ENCODE measurements at regions not wholly inside any gene's neighbourhood (a gene's known extent, or its start where the extent isn't known, plus 50 kb on each side); places are given as distances from the start of the nearest gene placed in this dataset.

GRCh38 chr9:126270556-126270955 is 56.1 kb upstream of the MVB12B start:
- H3K27me3 ChIP-seq (ENCODE audit: insufficient read depth, poor library complexity, severe bottlenecking) = no peaks in the 10 kb centered on the region
- no peak for DNase-seq (ENCODE audit: low read depth in 1 of 2, low spot score in 1 of 2)
- H3K4me3 ChIP-seq (replicated peaks; ENCODE audit: insufficient read depth, low read length) = no peak overlapping the region
- TF ChIP-seq, protein P1, sequence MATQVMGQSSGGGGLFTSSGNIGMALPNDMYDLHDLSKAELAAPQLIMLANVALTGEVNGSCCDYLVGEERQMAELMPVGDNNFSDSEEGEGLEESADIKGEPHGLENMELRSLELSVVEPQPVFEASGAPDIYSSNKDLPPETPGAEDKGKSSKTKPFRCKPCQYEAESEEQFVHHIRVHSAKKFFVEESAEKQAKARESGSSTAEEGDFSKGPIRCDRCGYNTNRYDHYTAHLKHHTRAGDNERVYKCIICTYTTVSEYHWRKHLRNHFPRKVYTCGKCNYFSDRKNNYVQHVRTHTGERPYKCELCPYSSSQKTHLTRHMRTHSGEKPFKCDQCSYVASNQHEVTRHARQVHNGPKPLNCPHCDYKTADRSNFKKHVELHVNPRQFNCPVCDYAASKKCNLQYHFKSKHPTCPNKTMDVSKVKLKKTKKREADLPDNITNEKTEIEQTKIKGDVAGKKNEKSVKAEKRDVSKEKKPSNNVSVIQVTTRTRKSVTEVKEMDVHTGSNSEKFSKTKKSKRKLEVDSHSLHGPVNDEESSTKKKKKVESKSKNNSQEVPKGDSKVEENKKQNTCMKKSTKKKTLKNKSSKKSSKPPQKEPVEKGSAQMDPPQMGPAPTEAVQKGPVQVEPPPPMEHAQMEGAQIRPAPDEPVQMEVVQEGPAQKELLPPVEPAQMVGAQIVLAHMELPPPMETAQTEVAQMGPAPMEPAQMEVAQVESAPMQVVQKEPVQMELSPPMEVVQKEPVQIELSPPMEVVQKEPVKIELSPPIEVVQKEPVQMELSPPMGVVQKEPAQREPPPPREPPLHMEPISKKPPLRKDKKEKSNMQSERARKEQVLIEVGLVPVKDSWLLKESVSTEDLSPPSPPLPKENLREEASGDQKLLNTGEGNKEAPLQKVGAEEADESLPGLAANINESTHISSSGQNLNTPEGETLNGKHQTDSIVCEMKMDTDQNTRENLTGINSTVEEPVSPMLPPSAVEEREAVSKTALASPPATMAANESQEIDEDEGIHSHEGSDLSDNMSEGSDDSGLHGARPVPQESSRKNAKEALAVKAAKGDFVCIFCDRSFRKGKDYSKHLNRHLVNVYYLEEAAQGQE (IDR thresholded peaks at IDR 0.05; ENCODE audit: insufficient replicate concordance, low read depth) = no peak
- TF ChIP-seq, protein P2, sequence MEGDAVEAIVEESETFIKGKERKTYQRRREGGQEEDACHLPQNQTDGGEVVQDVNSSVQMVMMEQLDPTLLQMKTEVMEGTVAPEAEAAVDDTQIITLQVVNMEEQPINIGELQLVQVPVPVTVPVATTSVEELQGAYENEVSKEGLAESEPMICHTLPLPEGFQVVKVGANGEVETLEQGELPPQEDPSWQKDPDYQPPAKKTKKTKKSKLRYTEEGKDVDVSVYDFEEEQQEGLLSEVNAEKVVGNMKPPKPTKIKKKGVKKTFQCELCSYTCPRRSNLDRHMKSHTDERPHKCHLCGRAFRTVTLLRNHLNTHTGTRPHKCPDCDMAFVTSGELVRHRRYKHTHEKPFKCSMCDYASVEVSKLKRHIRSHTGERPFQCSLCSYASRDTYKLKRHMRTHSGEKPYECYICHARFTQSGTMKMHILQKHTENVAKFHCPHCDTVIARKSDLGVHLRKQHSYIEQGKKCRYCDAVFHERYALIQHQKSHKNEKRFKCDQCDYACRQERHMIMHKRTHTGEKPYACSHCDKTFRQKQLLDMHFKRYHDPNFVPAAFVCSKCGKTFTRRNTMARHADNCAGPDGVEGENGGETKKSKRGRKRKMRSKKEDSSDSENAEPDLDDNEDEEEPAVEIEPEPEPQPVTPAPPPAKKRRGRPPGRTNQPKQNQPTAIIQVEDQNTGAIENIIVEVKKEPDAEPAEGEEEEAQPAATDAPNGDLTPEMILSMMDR (IDR thresholded peaks at IDR 0.05; ENCODE audit: insufficient read depth, low read length) = no peak
- no peak for TF ChIP-seq GABPA (IDR thresholded peaks at IDR 0.05; ENCODE audit: low read depth)
- no peak for TF ChIP-seq SPI1 (IDR thresholded peaks at IDR 0.05; ENCODE audit: borderline replicate concordance, low read depth)
- no peak for TF ChIP-seq POLR2AphosphoS5 (IDR thresholded peaks at IDR 0.05; ENCODE audit: low read depth)
- no peak overlapping the region for H3K27ac ChIP-seq (replicated peaks)

DNA sequence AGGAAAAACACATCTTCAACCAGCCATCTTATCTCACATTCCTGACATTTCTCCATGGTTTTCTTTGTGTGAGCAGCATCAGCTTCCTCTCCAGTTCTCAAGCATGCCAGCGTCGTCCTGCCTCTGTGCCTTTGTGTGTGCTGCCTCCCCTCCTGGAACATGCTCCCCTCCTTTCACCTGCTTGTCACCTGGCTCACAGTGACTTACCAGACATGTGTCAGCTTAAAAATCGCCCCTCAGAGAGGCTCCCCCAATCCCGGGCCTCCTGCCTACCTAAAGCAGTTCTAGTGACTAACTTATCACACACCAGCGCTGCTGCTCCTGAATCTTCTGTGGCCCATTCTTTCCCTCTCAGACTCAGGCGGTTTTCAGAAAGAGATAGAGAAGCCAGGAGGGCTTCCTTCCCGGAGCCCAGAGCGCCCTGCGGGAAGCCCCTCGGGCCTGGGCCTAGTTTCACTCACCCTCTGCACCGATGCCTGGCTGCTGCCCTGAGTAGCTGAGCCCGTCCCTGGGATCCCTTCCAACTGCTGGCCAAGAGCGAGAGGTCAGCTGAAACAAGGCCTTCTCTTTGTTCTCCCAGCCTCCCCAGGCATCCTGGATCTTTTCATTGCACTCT is 51.1 kb upstream of the MVB12B start:
- H3K27ac ChIP-seq (replicated peaks) = no peak overlapping the region
- peaks cover 3% of the 10 kb centered on the region for H3K27me3 ChIP-seq (ENCODE audit: insufficient read depth, poor library complexity, severe bottlenecking)
- DNase-seq (ENCODE audit: low read depth in 1 of 2, low spot score in 1 of 2) = no peak
- TF ChIP-seq, protein P1 (IDR thresholded peaks at IDR 0.05; ENCODE audit: insufficient replicate concordance, low read depth) = no peak
- TF ChIP-seq, protein P2 (IDR thresholded peaks at IDR 0.05; ENCODE audit: insufficient read depth, low read length) = no peak
- no peak for TF ChIP-seq POLR2AphosphoS5 (IDR thresholded peaks at IDR 0.05; ENCODE audit: low read depth)
- TF ChIP-seq SPI1 (IDR thresholded peaks at IDR 0.05; ENCODE audit: borderline replicate concordance, low read depth) = no peak
- TF ChIP-seq GABPA (IDR thresholded peaks at IDR 0.05; ENCODE audit: low read depth) = no peak
- no peak overlapping the region for H3K4me3 ChIP-seq (replicated peaks; ENCODE audit: insufficient read depth, low read length)

DNA sequence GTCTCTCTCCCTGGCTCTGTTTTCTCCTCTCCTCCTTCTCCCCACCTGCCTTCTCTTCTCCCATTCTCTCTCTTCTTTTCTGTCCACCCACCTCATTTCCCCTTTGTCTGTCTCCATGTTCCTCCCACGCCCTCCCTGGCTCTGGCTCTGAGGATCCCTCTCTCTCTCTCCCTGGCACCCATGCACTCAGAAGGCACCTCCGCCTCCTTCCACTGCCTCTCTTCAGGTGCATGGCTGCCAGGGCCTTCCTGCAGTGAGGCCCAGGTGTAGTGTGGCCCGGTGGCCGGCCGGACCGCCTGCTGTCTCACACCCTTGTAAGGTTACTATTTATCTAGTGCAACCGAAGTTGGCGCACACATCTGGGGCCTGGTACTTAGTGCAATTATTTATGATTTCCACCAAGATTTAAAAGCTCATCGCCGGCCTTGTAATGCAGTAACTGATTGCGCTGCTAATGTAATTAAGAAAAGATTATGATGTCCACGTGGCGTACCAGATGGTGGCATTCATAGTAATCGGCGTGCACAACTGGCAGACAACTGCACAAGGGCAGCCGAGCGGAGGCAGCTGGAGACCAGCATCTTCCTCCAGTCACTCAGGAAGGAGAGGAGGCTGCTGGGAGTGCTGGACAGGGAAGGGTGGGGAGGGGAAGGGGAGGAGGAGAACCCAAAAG is 50.4 kb upstream of the MVB12B start:
- TF ChIP-seq, protein P1 (IDR thresholded peaks at IDR 0.05; ENCODE audit: insufficient replicate concordance, low read depth) = no peak
- no peak for TF ChIP-seq POLR2AphosphoS5 (IDR thresholded peaks at IDR 0.05; ENCODE audit: low read depth)
- no peak for TF ChIP-seq SPI1 (IDR thresholded peaks at IDR 0.05; ENCODE audit: borderline replicate concordance, low read depth)
- TF ChIP-seq GABPA (IDR thresholded peaks at IDR 0.05; ENCODE audit: low read depth) = no peak
- TF ChIP-seq, protein P2 (IDR thresholded peaks at IDR 0.05; ENCODE audit: insufficient read depth, low read length) = no peak
- H3K27me3 ChIP-seq (ENCODE audit: insufficient read depth, poor library complexity, severe bottlenecking) = peaks cover 3% of the 10 kb centered on the region
- no peak for DNase-seq (ENCODE audit: low read depth in 1 of 2, low spot score in 1 of 2)
- H3K27ac ChIP-seq (replicated peaks) = no peak overlapping the region
- H3K4me3 ChIP-seq (replicated peaks; ENCODE audit: insufficient read depth, low read length) = no peak overlapping the region

Data from HL-60 (cell line).